Loucy (cell line): ENCODE measurements at regions not wholly inside any gene's neighbourhood (a gene's known extent, or its start where the extent isn't known, plus 50 kb on each side); places are given as distances from the start of the nearest gene placed in this dataset.

Source experiments
- H2AFZ ChIP-seq: fragments of 200-600 bp; sonication (generic); 2 replicates; pipeline ENCODE4 v1.6.0; 2016; ENCODE audit warnings: antibody characterized with exemption, mild to moderate bottlenecking, low read length, moderate library complexity
- H3F3A ChIP-seq: fragments of 200-600 bp; 2 replicates; pipeline ENCODE4 v1.6.0; 2016; ENCODE audit warnings: antibody characterized with exemption, low read depth, mild to moderate bottlenecking
- H3K27me3 ChIP-seq: fragments of 200-600 bp; sonication (generic); 2 replicates; pipeline ENCODE4 v1.6.1; 2014; ENCODE audit warnings: low read length, mild to moderate bottlenecking; ENCODE audit not compliant: insufficient read depth, poor library complexity, severe bottlenecking
- H3K36me3 ChIP-seq: fragments of 200-600 bp; sonication (generic); 2 replicates; pipeline ENCODE4 v1.6.1; 2016; ENCODE audit warnings: low read length; ENCODE audit not compliant: insufficient read depth
- H3K4me1 ChIP-seq: fragments of 200-600 bp; sonication (generic); 2 replicates; pipeline ENCODE4 v1.5.1; 2014; ENCODE audit warnings: low read length, mild to moderate bottlenecking; ENCODE audit not compliant: insufficient read depth, poor library complexity, severe bottlenecking
- H3K4me2 ChIP-seq: fragments of 200-600 bp; sonication (generic); 2 replicates; pipeline ENCODE4 v1.6.0; 2014; ENCODE audit warnings: antibody characterized with exemption, low read length, low read depth, mild to moderate bottlenecking; ENCODE audit not compliant: poor library complexity, severe bottlenecking
- H3K4me3 ChIP-seq: fragments of 200-600 bp; sonication (generic); 2 replicates; pipeline ENCODE4 v1.5.1; 2014; ENCODE audit warnings: low read length, mild to moderate bottlenecking, mixed read lengths; ENCODE audit not compliant: poor library complexity, severe bottlenecking
- H3K79me2 ChIP-seq: fragments of 200-600 bp; sonication (generic); 2 replicates; pipeline ENCODE4 v1.6.1; 2014; ENCODE audit warnings: low read length; ENCODE audit not compliant: insufficient read depth
- H3K9ac ChIP-seq: fragments of 200-600 bp; sonication (generic); 2 replicates; pipeline ENCODE4 v1.6.0; 2014; ENCODE audit warnings: mild to moderate bottlenecking, low read depth, low read length, moderate library complexity; ENCODE audit not compliant: poor library complexity, severe bottlenecking
- H3K9me2 ChIP-seq: fragments of 200-600 bp; sonication (generic); replicated peaks from 2 replicates; pipeline ENCODE4 v1.6.1; 2016; ENCODE audit warnings: low read depth, low read length, mixed read lengths
- H3K9me3 ChIP-seq: fragments of 200-600 bp; sonication (generic); 2 replicates; pipeline ENCODE4 v1.6.1; 2014; ENCODE audit warnings: mild to moderate bottlenecking, antibody characterized with exemption, low read length, low read depth; ENCODE audit not compliant: insufficient read depth
- H4K20me1 ChIP-seq: fragments of 200-600 bp; sonication (generic); 2 replicates; pipeline ENCODE4 v1.6.0; 2014; ENCODE audit warnings: antibody characterized with exemption, low read length, mild to moderate bottlenecking; ENCODE audit not compliant: insufficient read depth, poor library complexity, severe bottlenecking
- CTCF ChIP-seq: fragments of 200-600 bp; sonication (generic); conservative IDR thresholded peaks from 2 replicates; pipeline ENCODE4 v1.5.1; 2014; ENCODE audit warnings: mild to moderate bottlenecking, antibody characterized with exemption, low read length
- EZH2phosphoT487 ChIP-seq: fragments of 200-600 bp; IDR thresholded peaks from 2 replicates; pipeline ENCODE4 v1.6.1; 2018; ENCODE audit warnings: antibody characterized with exemption, mild to moderate bottlenecking, moderate library complexity, borderline replicate concordance

GRCh38 chr6:90643381-90643780 lies 56.5 kb upstream of the MAP3K7 start:
- Histone ChIP-seq H3K79me2 (no peaks in the 10 kb centered on the region), H3K4me2 (no peak overlapping the region), H2AFZ (no peak overlapping the region), H3K36me3 (no peaks in the 10 kb centered on the region), H3K27me3 (no peaks in the 10 kb centered on the region), H3K9ac (no peak overlapping the region), H3K4me3 (no peak overlapping the region), H3F3A (no peaks in the 10 kb centered on the region), H3K9me2 (no peaks in the 10 kb centered on the region), H4K20me1 (no peaks in the 10 kb centered on the region), H3K4me1 (no peaks in the 10 kb centered on the region), H3K9me3 (no peaks in the 10 kb centered on the region)
- TF ChIP-seq CTCF (no peak), EZH2phosphoT487 (no peak)

GRCh38 chr6:90637320-90637719 lies 50.4 kb upstream of the MAP3K7 start:
- H3F3A ChIP-seq = no peaks in the 10 kb centered on the region
- H4K20me1 ChIP-seq = no peaks in the 10 kb centered on the region
- no peak overlapping the region for H3K4me2 ChIP-seq
- no peaks in the 10 kb centered on the region for H3K79me2 ChIP-seq
- TF ChIP-seq CTCF = no peak
- no peak for TF ChIP-seq EZH2phosphoT487
- H3K9me3 ChIP-seq = no peaks in the 10 kb centered on the region
- H3K4me1 ChIP-seq = no peaks in the 10 kb centered on the region
- H3K9me2 ChIP-seq = no peaks in the 10 kb centered on the region
- H2AFZ ChIP-seq = no peak overlapping the region
- no peaks in the 10 kb centered on the region for H3K27me3 ChIP-seq
- no peak overlapping the region for H3K9ac ChIP-seq
- no peak overlapping the region for H3K4me3 ChIP-seq
- H3K36me3 ChIP-seq = no peaks in the 10 kb centered on the region
